HEK293 (cell line): ENCODE measurements at regions not wholly inside any gene's neighbourhood (a gene's known extent, or its start where the extent isn't known, plus 50 kb on each side); places are given as distances from the start of the nearest gene placed in this dataset.

Experiments used
- CTCF ChIA-PET: fragments of 350-600 bp; formaldehyde crosslinking; extraction: SDS; loops from one replicate; lab custom pipeline; 2021; ENCODE audit warnings: antibody characterized with exemption; lab: Yijun Ruan, JAX
- POLR2A ChIA-PET: fragments of 300-600 bp; formaldehyde crosslinking; extraction: SDS; loops from one replicate; lab custom pipeline; 2020; ENCODE audit warnings: antibody characterized with exemption, inconsistent platforms; lab: Yijun Ruan, JAX
- H3K27ac ChIP-seq: fragments of 200-500 bp; sonication (Bioruptor generic); 2 replicates; pipeline ENCODE4 v1.5.1; 2014; ENCODE audit warnings: low read depth, low read length, control low read depth, inconsistent platforms; ENCODE audit errors: extremely low read depth
- H3K36me3 ChIP-seq, 2 experiments: fragments of 200-500 bp in 1 of 2; sonication (Bioruptor generic) in 1 of 2; 1 replicate in 1 of 2; 2 replicates in 1 of 2; pipeline ENCODE4 v1.5.1; 2014 to 2017; ENCODE audit warnings: inconsistent platforms in 2 of 2, low read length in 2 of 2; ENCODE audit not compliant: control insufficient read depth in 2 of 2, insufficient read depth in 1 of 2
- H3K4me1 ChIP-seq: fragments of 200-500 bp; sonication (Bioruptor generic); 2 replicates; pipeline ENCODE4 v1.5.1; 2014; ENCODE audit warnings: mild to moderate bottlenecking, low read length, inconsistent platforms; ENCODE audit not compliant: control insufficient read depth, insufficient read depth
- H3K4me3 ChIP-seq: 2 replicates; pipeline ENCODE4 v1.5.1; 2011; ENCODE audit warnings: low read depth, mild to moderate bottlenecking, control low read depth, low read length, moderate library complexity
- H3K9me3 ChIP-seq: fragments of 200-500 bp; sonication (Bioruptor generic); 2 replicates; pipeline ENCODE4 v1.5.1; 2014; ENCODE audit warnings: low read depth, low read length, inconsistent platforms; ENCODE audit not compliant: control insufficient read depth, insufficient read depth
- GLI2 ChIP-seq: fragments of 450-650 bp; formaldehyde crosslinking; IDR thresholded peaks from 2 replicates; pipeline ENCODE4; 2017; ENCODE audit warnings: missing biosample characterization, missing genetic modification characterization, low read depth, borderline replicate concordance
- KLF1 ChIP-seq: fragments of 450-650 bp; formaldehyde crosslinking; IDR thresholded peaks from 2 replicates; pipeline ENCODE4 v1.5.1; 2016; ENCODE audit warnings: missing biosample characterization, missing genetic modification characterization
- MZF1 ChIP-seq: fragments of 450-650 bp; formaldehyde crosslinking; IDR thresholded peaks from 2 replicates; pipeline ENCODE4 v1.5.1; 2017; ENCODE audit warnings: missing biosample characterization, missing genetic modification characterization, borderline replicate concordance
- PRDM2 ChIP-seq: fragments of 450-650 bp; formaldehyde crosslinking; IDR thresholded peaks from 2 replicates; pipeline ENCODE4 v1.5.1; 2016; ENCODE audit warnings: missing biosample characterization, missing genetic modification characterization, borderline replicate concordance
- SP3 ChIP-seq: fragments of 450-650 bp; formaldehyde crosslinking; IDR thresholded peaks from 2 replicates; pipeline ENCODE4 v1.5.1; 2016; ENCODE audit warnings: missing biosample characterization, missing genetic modification characterization
- YY1 ChIP-seq: fragments of 450-650 bp; formaldehyde crosslinking; IDR thresholded peaks from 2 replicates; pipeline ENCODE4 v1.5.1; 2018; ENCODE audit warnings: missing biosample characterization, missing genetic modification characterization
- ZBTB11 ChIP-seq: fragments of 450-650 bp; formaldehyde crosslinking; conservative IDR thresholded peaks from 2 replicates; pipeline ENCODE4 v1.5.1; 2016; ENCODE audit warnings: low read depth, missing biosample characterization, missing genetic modification characterization
- ZNF148 ChIP-seq: fragments of 450-650 bp; formaldehyde crosslinking; IDR thresholded peaks from 2 replicates; pipeline ENCODE4 v1.5.0; 2017; ENCODE audit warnings: missing biosample characterization, missing genetic modification characterization, borderline replicate concordance
- ZNF324 ChIP-seq: fragments of 450-650 bp; formaldehyde crosslinking; IDR thresholded peaks from 2 replicates; pipeline ENCODE4 v1.5.1; 2016; ENCODE audit warnings: missing biosample characterization, missing genetic modification characterization
- ZNF394 ChIP-seq: fragments of 450-650 bp; formaldehyde crosslinking; IDR thresholded peaks from 2 replicates; pipeline ENCODE4 v1.5.1; 2016; ENCODE audit warnings: missing biosample characterization, missing genetic modification characterization, mild to moderate bottlenecking, moderate library complexity, borderline replicate concordance
- ZNF398 ChIP-seq: fragments of 450-650 bp; formaldehyde crosslinking; IDR thresholded peaks from 2 replicates; pipeline ENCODE4 v1.5.1; 2017; ENCODE audit warnings: missing biosample characterization, missing genetic modification characterization
- ZNF423 ChIP-seq: fragments of 450-650 bp; formaldehyde crosslinking; IDR thresholded peaks from 2 replicates; pipeline ENCODE4 v1.5.1; 2016; ENCODE audit warnings: missing biosample characterization, missing genetic modification characterization
- ZNF449 ChIP-seq: fragments of 450-650 bp; formaldehyde crosslinking; IDR thresholded peaks from 2 replicates; pipeline ENCODE4 v1.5.1; 2017; ENCODE audit warnings: missing biosample characterization, mild to moderate bottlenecking, missing genetic modification characterization, moderate library complexity
- ZNF629 ChIP-seq: fragments of 450-650 bp; formaldehyde crosslinking; IDR thresholded peaks from 2 replicates; pipeline ENCODE4 v1.5.1; 2017; ENCODE audit warnings: missing biosample characterization, missing genetic modification characterization
- ZNF664 ChIP-seq: fragments of 450-650 bp; formaldehyde crosslinking; IDR thresholded peaks from 2 replicates; pipeline ENCODE4 v1.5.1; 2016; ENCODE audit warnings: missing biosample characterization, missing genetic modification characterization
- ZSCAN30 ChIP-seq: fragments of 450-650 bp; IDR thresholded peaks from 2 replicates; pipeline ENCODE4 v1.5.1; 2018; ENCODE audit warnings: missing biosample characterization, mild to moderate bottlenecking, missing genetic modification characterization, moderate library complexity

- H3K4me3 ChIP-seq: no peak overlapping the region
- no peaks in the 10 kb centered on the region for H3K36me3 ChIP-seq
- no peak overlapping the region for H3K27ac ChIP-seq
- no peaks in the 10 kb centered on the region for H3K9me3 ChIP-seq
- no peaks in the 10 kb centered on the region for H3K4me1 ChIP-seq
- no peak for TF ChIP-seq ZNF423 (tag by site-specific recombination)
- no peak for TF ChIP-seq ZNF394 (tag by site-specific recombination)
- no peak for TF ChIP-seq ZNF629 (tag by site-specific recombination)
- no peak for TF ChIP-seq GLI2
- TF ChIP-seq SP3: no peak
- TF ChIP-seq ZSCAN30 (tag by site-specific recombination): no peak
- no peak for TF ChIP-seq ZNF449 (tag by site-specific recombination)
- TF ChIP-seq YY1 (tag by site-specific recombination): no peak
- TF ChIP-seq KLF1 (tag by site-specific recombination): no peak
- TF ChIP-seq MZF1 (tag by site-specific recombination): no peak
- TF ChIP-seq PRDM2 (tag by site-specific recombination): no peak
- TF ChIP-seq ZNF664 (tag by site-specific recombination): no peak
- TF ChIP-seq ZNF148 (tag by site-specific recombination): no peak
- no peak for TF ChIP-seq ZBTB11 (tag by site-specific recombination)
- TF ChIP-seq ZNF324 (tag by site-specific recombination): no peak
- TF ChIP-seq ZNF398 (tag by site-specific recombination): no peak
- POLR2A ChIA-PET: no interaction called here
- CTCF ChIA-PET: no interaction called here
Measured at GRCh38 chr3:34650131-34650530, 851.7 kb downstream of the PDCD6IP start.
